Pancreas (tissue), 10 donors: ENCODE measurements at regions not wholly inside any gene's neighbourhood (a gene's known extent, or its start where the extent isn't known, plus 50 kb on each side); places are given as distances from the start of the nearest gene placed in this dataset.

Experiments
- ATAC-seq, 4 donors: fragments of 200-7000 bp; cut with Tn5 transposase; one replicate each; pipeline versions ENCODE4 v1.8.0 to v1.9.1; 2020; ENCODE audit warnings: mild to moderate bottlenecking in 4 of 4, moderate library complexity in 4 of 4
- DNase-seq, 6 donors: peaks; one replicate each; pipeline ENCODE4 v3.0.0-alpha.2; 2020
- FAIRE-seq: peaks from 2 replicates; lab custom pipeline; 2012; peaks lifted over from hg19 to GRCh38; lab: Jason Lieb, UNC
- H3K27ac ChIP-seq, 4 donors: fragments of 200-600 bp; sonication (generic); 1 replicate in 3 of 4; 2 replicates in 1 of 4; pipeline versions ENCODE4 v1.5.0 to v1.8.0; 2020
- H3K27me3 ChIP-seq, 4 donors: fragments of 200-600 bp; one replicate each; pipeline ENCODE4 v1.8.0; 2021
- H3K36me3 ChIP-seq, 3 donors: fragments of 200-600 bp; sonication (generic) in 1 of 3; one replicate each; pipeline versions ENCODE4 v1.5.0 to v1.8.0; 2020 to 2021
- H3K4me1 ChIP-seq, 3 donors: fragments of 200-600 bp; one replicate each; pipeline ENCODE4 v1.8.0; 2021
- H3K4me3 ChIP-seq, 4 donors: fragments of 200-600 bp; sonication (generic) in 2 of 4; one replicate each; pipeline versions ENCODE4 v1.5.0 to v1.8.0; 2020 to 2021
- H3K9me3 ChIP-seq, 4 donors: fragments of 200-600 bp; one replicate each; pipeline ENCODE4 v1.8.0; 2021
- WGBS, 2 donors: extraction: QIAGEN DNeasy Blood & Tissue Kit; methylation state at CpG; one replicate each; pipeline ENCODE4 v1.1.7; 2013; 5-methylcytosine and 5-hydroxymethylcytosine counted together
- intact Hi-C, 3 donors: fragments of 100-400 bp; cut with DNase I; formaldehyde crosslinking; loops; one replicate each; pipeline versions ENCODE4 v1.11.1 to v1.14.2; 2022
- TF ChIP-seq, protein P1 (sequence below), 4 donors: fragments of 200-600 bp; sonication (generic) in 3 of 4; IDR thresholded peaks; one replicate each; pipeline versions ENCODE4 v1.5.0 to v1.8.0; 2021; ENCODE audit warnings: antibody characterized with exemption in 4 of 4
- donor health status: healthy with polysubstance abuse.
- donor health status: DM: no; HTN: no; CAD: no; lungs with moderate emphysema.
- donor health status: DM: no; HTN: no; CAD: no.
- donor health status: control.
- donor health status: control.
- donor health status: Bipolar disorder and iron deficiency.
- donor health status: DM: yes; HTN: yes; CAD: no.
- donor health status: DM: no; HTN: no; CAD: no.
- donor health status: DM: no; HTN: no; CAD: no.
- donor health status: DM: yes; HTN: yes; CAD: no.

DNA sequence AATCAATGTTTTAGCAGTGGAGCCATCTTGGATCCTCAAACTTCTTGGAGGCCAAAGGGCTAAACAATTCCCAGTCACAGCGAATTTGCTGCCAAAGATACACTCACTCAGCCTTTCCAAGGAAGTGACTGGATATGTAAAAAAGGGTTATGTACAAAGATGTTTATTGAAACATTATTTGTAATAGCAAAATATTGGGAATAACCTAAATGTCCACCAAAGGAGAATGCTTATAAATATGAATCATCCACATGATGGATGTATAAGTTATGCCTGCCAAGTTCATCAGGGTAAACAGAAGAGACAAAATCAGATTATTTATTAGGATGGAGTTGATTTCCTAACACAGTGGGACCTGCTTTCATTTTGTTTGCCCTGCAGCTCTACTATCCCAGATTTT is 145.2 kb upstream of the ABCA1 start:
- Histone ChIP-seq H3K9me3 (no peaks in the 10 kb centered on the region), H3K27ac (no peak overlapping the region), H3K27me3 (no peaks in the 10 kb centered on the region), H3K4me1 (no peaks in the 10 kb centered on the region), H3K36me3 (no peaks in the 10 kb centered on the region), H3K4me3 (no peak overlapping the region)
- ATAC-seq (no peak), DNase-seq (no peak), FAIRE-seq (no peak)
- 84 to 87% methylated on average over 1 of the region's 1 CpG for WGBS, 2 donors
- TF ChIP-seq, protein P1, sequence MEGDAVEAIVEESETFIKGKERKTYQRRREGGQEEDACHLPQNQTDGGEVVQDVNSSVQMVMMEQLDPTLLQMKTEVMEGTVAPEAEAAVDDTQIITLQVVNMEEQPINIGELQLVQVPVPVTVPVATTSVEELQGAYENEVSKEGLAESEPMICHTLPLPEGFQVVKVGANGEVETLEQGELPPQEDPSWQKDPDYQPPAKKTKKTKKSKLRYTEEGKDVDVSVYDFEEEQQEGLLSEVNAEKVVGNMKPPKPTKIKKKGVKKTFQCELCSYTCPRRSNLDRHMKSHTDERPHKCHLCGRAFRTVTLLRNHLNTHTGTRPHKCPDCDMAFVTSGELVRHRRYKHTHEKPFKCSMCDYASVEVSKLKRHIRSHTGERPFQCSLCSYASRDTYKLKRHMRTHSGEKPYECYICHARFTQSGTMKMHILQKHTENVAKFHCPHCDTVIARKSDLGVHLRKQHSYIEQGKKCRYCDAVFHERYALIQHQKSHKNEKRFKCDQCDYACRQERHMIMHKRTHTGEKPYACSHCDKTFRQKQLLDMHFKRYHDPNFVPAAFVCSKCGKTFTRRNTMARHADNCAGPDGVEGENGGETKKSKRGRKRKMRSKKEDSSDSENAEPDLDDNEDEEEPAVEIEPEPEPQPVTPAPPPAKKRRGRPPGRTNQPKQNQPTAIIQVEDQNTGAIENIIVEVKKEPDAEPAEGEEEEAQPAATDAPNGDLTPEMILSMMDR (IDR thresholded peaks at IDR 0.05), result no peak
- intact Hi-C loops, result no loop called here

DNA sequence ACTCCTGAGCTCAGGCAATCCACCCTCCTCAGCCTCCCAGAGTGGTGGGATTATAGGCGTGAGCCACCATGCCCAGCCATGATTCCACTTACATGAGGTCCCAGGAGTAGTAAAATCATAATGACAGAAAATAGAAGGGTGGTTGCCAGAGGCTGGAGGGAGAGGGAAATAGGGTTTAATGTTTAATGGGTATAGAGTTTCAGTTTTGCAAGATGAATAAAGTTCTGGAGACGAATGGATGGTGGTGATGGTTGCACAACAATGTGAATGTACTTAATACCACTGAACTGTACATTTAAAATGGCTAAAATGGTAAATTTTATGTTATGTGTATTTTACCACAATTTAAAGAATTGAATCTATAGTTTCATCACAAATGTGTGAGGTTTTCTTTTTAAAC is 146.5 kb upstream of the ABCA1 start:
- Histone ChIP-seq H3K4me3 (no peak overlapping the region), H3K4me1 (no peaks in the 10 kb centered on the region)
- no peak for FAIRE-seq

DNA sequence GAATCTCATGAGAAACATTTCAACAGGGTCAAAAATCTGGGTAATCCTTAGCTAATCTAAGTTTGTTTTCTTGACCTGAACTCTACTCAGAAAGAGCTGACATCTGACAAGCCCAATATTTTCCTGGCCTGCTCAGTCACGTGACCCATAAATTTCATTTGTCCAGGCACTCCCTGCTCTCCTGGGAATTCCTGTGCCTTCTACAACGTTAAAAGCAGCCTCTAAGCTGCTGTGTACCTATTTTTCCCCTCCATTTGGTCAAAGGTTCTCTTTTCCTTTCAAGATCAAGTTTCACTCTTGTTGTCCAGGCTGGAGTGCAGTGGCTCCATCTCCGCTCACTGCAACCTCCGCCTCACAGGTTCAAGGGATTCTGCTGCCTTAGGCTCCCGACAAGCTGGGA is 148.8 kb upstream of the ABCA1 start:
- H3K4me1 ChIP-seq, result no peaks in the 10 kb centered on the region
- 70 to 75% methylated on average over 5 of the region's 5 CpGs for WGBS, 2 donors
- TF ChIP-seq, protein P1 (IDR thresholded peaks at IDR 0.05), result no peak
- H3K36me3 ChIP-seq, result no peaks in the 10 kb centered on the region
- no peak overlapping the region for H3K4me3 ChIP-seq
- intact Hi-C loops, result no loop called here
- no peak for FAIRE-seq
- no peaks in the 10 kb centered on the region for H3K27me3 ChIP-seq
- ATAC-seq, result no peak
- H3K9me3 ChIP-seq, result no peaks in the 10 kb centered on the region
- H3K27ac ChIP-seq, result no peak overlapping the region
- no peak for DNase-seq

More for the DNA sequence above, 146.5 kb upstream of the ABCA1 start:
- intact Hi-C loops, result no loop called here
- TF ChIP-seq, protein P1 (IDR thresholded peaks at IDR 0.05), result no peak
- Histone ChIP-seq H3K9me3 (no peaks in the 10 kb centered on the region), H3K27me3 (no peaks in the 10 kb centered on the region), H3K36me3 (no peaks in the 10 kb centered on the region), H3K27ac (no peak overlapping the region)
- ATAC-seq (no peak), DNase-seq (no peak)
- WGBS, 2 donors, result 73 to 74% methylated on average over 2 of the region's 2 CpGs

DNA sequence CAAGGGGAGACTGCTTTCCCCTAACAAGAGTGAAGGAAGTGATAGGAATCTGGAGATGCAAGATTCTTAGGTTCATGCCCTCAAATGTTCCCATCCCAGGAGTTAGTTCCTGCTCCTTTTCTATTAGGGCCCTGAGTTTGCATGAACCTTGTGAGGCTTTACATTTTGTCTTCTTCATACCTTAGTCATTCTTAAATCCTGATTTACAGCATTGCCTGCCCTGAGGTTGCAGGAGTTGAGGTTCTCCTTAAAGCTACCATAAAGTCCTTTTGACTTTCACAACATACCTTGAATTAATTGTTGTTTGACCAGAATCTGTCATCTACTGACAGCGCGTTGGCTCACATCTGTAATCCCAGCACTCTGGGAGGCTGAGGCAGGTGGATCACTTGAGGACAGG is 151.5 kb upstream of the ABCA1 start:
- ATAC-seq (no peak), FAIRE-seq (no peak), DNase-seq (no peak)
- H3K9me3 ChIP-seq, result no peaks in the 10 kb centered on the region
- no peaks in the 10 kb centered on the region for H3K27me3 ChIP-seq
- no peaks in the 10 kb centered on the region for H3K4me1 ChIP-seq
- intact Hi-C loops, result no loop called here
- no peak overlapping the region for H3K4me3 ChIP-seq
- no peaks in the 10 kb centered on the region for H3K36me3 ChIP-seq
- H3K27ac ChIP-seq, result no peak overlapping the region
- TF ChIP-seq, protein P1 (IDR thresholded peaks at IDR 0.05), result no peak
- 97 to 98% methylated on average over 2 of the region's 2 CpGs for WGBS, 2 donors

DNA sequence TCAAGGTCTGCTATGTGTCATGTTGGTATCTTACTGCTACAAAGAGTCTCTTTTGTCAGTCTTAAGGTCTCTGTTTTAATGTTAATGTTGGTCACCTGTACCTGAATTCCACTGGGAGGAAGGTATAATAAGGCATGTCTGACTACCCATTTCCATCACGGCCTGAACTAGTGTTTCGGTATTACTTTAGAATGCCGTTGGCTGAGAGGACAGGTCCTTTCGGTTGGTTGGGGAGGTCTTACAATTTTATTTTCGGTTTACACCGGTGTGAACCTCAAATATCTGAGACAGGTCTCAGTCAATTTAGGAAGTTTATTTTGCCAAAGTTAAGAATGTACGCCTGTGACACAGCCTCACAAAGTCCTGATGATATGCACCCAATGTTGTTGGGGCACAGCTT is 154.9 kb upstream of the ABCA1 start:
- no peak overlapping the region for H3K4me3 ChIP-seq
- no peaks in the 10 kb centered on the region for H3K36me3 ChIP-seq
- FAIRE-seq (no peak), ATAC-seq (no peak), DNase-seq (no peak)
- H3K4me1 ChIP-seq, result peaks cover 0 to 1% (median 1%) of the 10 kb centered on the region in 3 donors
- TF ChIP-seq, protein P1 (IDR thresholded peaks at IDR 0.05), result no peak
- WGBS, 2 donors, result 66 to 68% methylated on average over 7 of the region's 7 CpGs
- no peaks in the 10 kb centered on the region for H3K27me3 ChIP-seq
- H3K9me3 ChIP-seq, result no peaks in the 10 kb centered on the region
- H3K27ac ChIP-seq, result no peak overlapping the region
- intact Hi-C loops, result no loop called here
